Smooth muscle cell (in vitro differentiated cells): ENCODE measurements at regions not wholly inside any gene's neighbourhood (a gene's known extent, or its start where the extent isn't known, plus 50 kb on each side); places are given as distances from the start of the nearest gene placed in this dataset.

Experiments
- DNase-seq: peaks from one replicate; lab custom pipeline; 2025; ENCODE audit not compliant: unreplicated experiment; lab: John Stamatoyannopoulos, UW
- H2AFZ ChIP-seq: fragments of 200-600 bp; sonication (generic); 2 replicates; pipeline ENCODE4 v1.6.0; 2016; ENCODE audit warnings: antibody characterized with exemption, low read depth, mild to moderate bottlenecking
- H3F3A ChIP-seq: fragments of 200-600 bp; sonication (generic); 2 replicates; pipeline ENCODE4 v1.6.0; 2017; ENCODE audit warnings: antibody characterized with exemption, low read depth
- H3K27ac ChIP-seq: fragments of 200-600 bp; sonication (generic); 2 replicates; pipeline ENCODE4 v1.5.1; 2016; ENCODE audit warnings: low read depth, mild to moderate bottlenecking
- H3K27me3 ChIP-seq: fragments of 200-600 bp; sonication (generic); 2 replicates; pipeline ENCODE4 v1.6.1; 2016; ENCODE audit warnings: low read depth, mild to moderate bottlenecking
- H3K36me3 ChIP-seq: fragments of 200-600 bp; sonication (generic); 2 replicates; pipeline ENCODE4 v1.5.1; 2016; ENCODE audit warnings: low read depth
- H3K4me1 ChIP-seq: fragments of 200-600 bp; sonication (generic); 2 replicates; pipeline ENCODE4 v1.5.1; 2016; ENCODE audit warnings: low read depth
- H3K4me2 ChIP-seq: fragments of 200-600 bp; sonication (generic); 2 replicates; pipeline ENCODE4 v1.6.0; 2016; ENCODE audit warnings: mild to moderate bottlenecking
- H3K4me3 ChIP-seq: fragments of 200-600 bp; sonication (generic); 2 replicates; pipeline ENCODE4 v1.5.1; 2016; ENCODE audit warnings: mild to moderate bottlenecking
- H3K79me2 ChIP-seq: fragments of 200-600 bp; sonication (generic); 2 replicates; pipeline ENCODE4 v1.6.0; 2016; ENCODE audit warnings: low read depth, mild to moderate bottlenecking
- H3K9ac ChIP-seq: fragments of 200-600 bp; sonication (generic); 2 replicates; pipeline ENCODE4 v1.6.0; 2016; ENCODE audit warnings: low read depth
- H3K9me3 ChIP-seq: fragments of 200-600 bp; sonication (generic); replicated peaks from 2 replicates; pipeline ENCODE4 v1.5.1; 2016; ENCODE audit warnings: low read depth
- H4K20me1 ChIP-seq: fragments of 200-600 bp; sonication (generic); 2 replicates; pipeline ENCODE4 v1.6.0; 2016; ENCODE audit warnings: low read depth
- WGBS: methylation state at CpG from one replicate; pipeline ENCODE4 v1.1.7; 2016; ENCODE audit warnings: low lambda C conversion rate; 5-methylcytosine and 5-hydroxymethylcytosine counted together
- TF ChIP-seq, protein P1 (sequence below): fragments of 200-600 bp; sonication (generic); IDR thresholded peaks from 2 replicates; pipeline ENCODE4 v1.5.1; 2017; ENCODE audit warnings: borderline replicate concordance, mild to moderate bottlenecking, antibody characterized with exemption; ENCODE audit not compliant: insufficient read depth, poor library complexity, severe bottlenecking

DNA sequence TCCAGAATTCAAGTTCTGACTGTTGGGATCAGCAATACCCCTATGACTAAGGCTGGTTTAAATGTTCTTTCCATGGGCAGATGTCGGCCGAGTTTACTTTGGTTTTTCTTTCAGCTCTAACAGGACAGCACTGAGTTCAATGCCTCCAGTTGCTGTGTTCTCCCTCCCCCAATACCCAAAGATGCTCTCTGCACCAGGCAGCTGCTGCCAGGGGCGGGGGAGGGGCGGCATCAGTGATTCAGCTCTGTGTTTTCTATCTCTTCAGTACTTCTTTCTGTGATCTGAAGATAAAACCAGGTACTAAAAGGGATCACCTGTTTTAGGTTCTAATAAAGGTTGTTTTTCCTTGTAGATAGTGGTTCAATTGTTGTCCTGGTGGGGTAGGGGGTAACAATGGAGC is 576.7 kb upstream of the POT1 start:
- Histone ChIP-seq H3K79me2 (no peaks in the 10 kb centered on the region), H3K27me3 (no peaks in the 10 kb centered on the region), H3K9me3 (no peaks in the 10 kb centered on the region), H3K4me3 (no peak overlapping the region), H3K4me2 (no peak overlapping the region), H3K4me1 (no peaks in the 10 kb centered on the region), H3K27ac (no peak overlapping the region), H3K9ac (no peak overlapping the region), H3F3A (no peaks in the 10 kb centered on the region), H4K20me1 (no peaks in the 10 kb centered on the region), H3K36me3 (no peaks in the 10 kb centered on the region), H2AFZ (no peak overlapping the region)
- TF ChIP-seq, protein P1, sequence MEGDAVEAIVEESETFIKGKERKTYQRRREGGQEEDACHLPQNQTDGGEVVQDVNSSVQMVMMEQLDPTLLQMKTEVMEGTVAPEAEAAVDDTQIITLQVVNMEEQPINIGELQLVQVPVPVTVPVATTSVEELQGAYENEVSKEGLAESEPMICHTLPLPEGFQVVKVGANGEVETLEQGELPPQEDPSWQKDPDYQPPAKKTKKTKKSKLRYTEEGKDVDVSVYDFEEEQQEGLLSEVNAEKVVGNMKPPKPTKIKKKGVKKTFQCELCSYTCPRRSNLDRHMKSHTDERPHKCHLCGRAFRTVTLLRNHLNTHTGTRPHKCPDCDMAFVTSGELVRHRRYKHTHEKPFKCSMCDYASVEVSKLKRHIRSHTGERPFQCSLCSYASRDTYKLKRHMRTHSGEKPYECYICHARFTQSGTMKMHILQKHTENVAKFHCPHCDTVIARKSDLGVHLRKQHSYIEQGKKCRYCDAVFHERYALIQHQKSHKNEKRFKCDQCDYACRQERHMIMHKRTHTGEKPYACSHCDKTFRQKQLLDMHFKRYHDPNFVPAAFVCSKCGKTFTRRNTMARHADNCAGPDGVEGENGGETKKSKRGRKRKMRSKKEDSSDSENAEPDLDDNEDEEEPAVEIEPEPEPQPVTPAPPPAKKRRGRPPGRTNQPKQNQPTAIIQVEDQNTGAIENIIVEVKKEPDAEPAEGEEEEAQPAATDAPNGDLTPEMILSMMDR = no peak
- no peak for DNase-seq
- WGBS = 71% methylated on average over 4 of the region's 4 CpGs

GRCh38 chr7:125504848-125505247 is 575.2 kb upstream of the POT1 start:
- DNase-seq = no peak
- WGBS = 91% methylated on average over 2 of the region's 2 CpGs
- Histone ChIP-seq H3K79me2 (no peaks in the 10 kb centered on the region), H3K9me3 (no peaks in the 10 kb centered on the region), H3K4me2 (no peak overlapping the region), H4K20me1 (no peaks in the 10 kb centered on the region), H3K9ac (no peak overlapping the region), H3K36me3 (no peaks in the 10 kb centered on the region), H3K4me3 (no peak overlapping the region), H3K27ac (no peak overlapping the region), H3K27me3 (no peaks in the 10 kb centered on the region), H3K4me1 (no peaks in the 10 kb centered on the region), H3F3A (no peaks in the 10 kb centered on the region), H2AFZ (no peak overlapping the region)
- TF ChIP-seq, protein P1 = no peak

- no peaks in the 10 kb centered on the region for H4K20me1 ChIP-seq
- no peak for DNase-seq
- H3K9me3 ChIP-seq = no peaks in the 10 kb centered on the region
- H3K27ac ChIP-seq = no peak overlapping the region
- H3K79me2 ChIP-seq = no peaks in the 10 kb centered on the region
- H3F3A ChIP-seq = no peaks in the 10 kb centered on the region
- TF ChIP-seq, protein P1 = no peak
- no peaks in the 10 kb centered on the region for H3K36me3 ChIP-seq
- no peaks in the 10 kb centered on the region for H3K4me1 ChIP-seq
- H2AFZ ChIP-seq = no peak overlapping the region
- no peak overlapping the region for H3K4me2 ChIP-seq
- no peaks in the 10 kb centered on the region for H3K27me3 ChIP-seq
- 87% methylated on average over 1 of the region's 1 CpG for WGBS
- H3K4me3 ChIP-seq = no peak overlapping the region
- no peak overlapping the region for H3K9ac ChIP-seq
Measured at GRCh38 chr7:125495997-125496396, 566.4 kb upstream of the POT1 start.

GRCh38 chr7:125492521-125492920 is 562.9 kb upstream of the POT1 start:
- Histone ChIP-seq H2AFZ (no peak overlapping the region), H3K4me3 (no peak overlapping the region), H3K27ac (no peak overlapping the region), H3K36me3 (no peaks in the 10 kb centered on the region), H3K4me1 (no peaks in the 10 kb centered on the region), H3K9me3 (no peaks in the 10 kb centered on the region), H3F3A (no peaks in the 10 kb centered on the region), H3K79me2 (no peaks in the 10 kb centered on the region), H3K4me2 (no peak overlapping the region), H3K27me3 (no peaks in the 10 kb centered on the region), H3K9ac (no peak overlapping the region), H4K20me1 (no peaks in the 10 kb centered on the region)
- DNase-seq = no peak
- whole genome bisulfite sequencing = 73% methylated on average over 1 of the region's 1 CpG
- TF ChIP-seq, protein P1 = no peak
